NCI-H69 (cell line): ENCODE measurements at regions not wholly inside any gene's neighbourhood (a gene's known extent, or its start where the extent isn't known, plus 50 kb on each side); places are given as distances from the start of the nearest gene placed in this dataset.
"Not testable (repeated sequence)": the region's sequence is repeated elsewhere in the genome, so short reads cannot be mapped to it uniquely, and the experiment has no call there.

Source experiments
- DNase-seq: peaks from one replicate; lab custom pipeline; 2025; lab: John Stamatoyannopoulos, UW

- no peak for DNase-seq
Observed at GRCh38 chr1:186775881-186776560, 52.7 kb upstream of the PLA2G4A start.

GRCh38 chr1:186775036-186775435 lies 53.7 kb upstream of the PLA2G4A start:
- DNase-seq, result no peak

- no peak for DNase-seq
Observed at GRCh38 chr1:186772228-186772627, 56.5 kb upstream of the PLA2G4A start.

- DNase-seq, result no peak
Observed at GRCh38 chr1:186770421-186770820, 58.3 kb upstream of the PLA2G4A start.

GRCh38 chr1:186768906-186769305 lies 59.8 kb upstream of the PLA2G4A start:
- peak; percentile 5 for DNase-seq

GRCh38 chr1:186765446-186765845 lies 63.3 kb upstream of the PLA2G4A start:
- no peak for DNase-seq

- DNase-seq, result no peak
Observed at GRCh38 chr1:186763107-186763506, 65.6 kb upstream of the PLA2G4A start.

- no peak for DNase-seq
Observed at GRCh38 chr1:186762653-186763052, 66.1 kb upstream of the PLA2G4A start.

GRCh38 chr1:186761358-186761757 lies 67.4 kb upstream of the PLA2G4A start:
- no peak for DNase-seq

- no peak for DNase-seq
Observed at GRCh38 chr1:186760446-186760845, 68.3 kb upstream of the PLA2G4A start.

GRCh38 chr1:186758896-186759606 lies 69.7 kb upstream of the PLA2G4A start:
- not testable (repeated sequence) for DNase-seq

- no peak for DNase-seq
Observed at GRCh38 chr1:186757851-186758250, 70.9 kb upstream of the PLA2G4A start.

- DNase-seq, result no peak
Observed at GRCh38 chr1:186754542-186755145, 74.1 kb upstream of the PLA2G4A start.

- DNase-seq, result no peak
Observed at GRCh38 chr1:186753241-186753640, 73.0 kb upstream of the PTGS2 start.

- no peak for DNase-seq
Observed at GRCh38 chr1:186750257-186750656, 70.0 kb upstream of the PTGS2 start.

- no peak for DNase-seq
Observed at GRCh38 chr1:186749820-186750219, 69.6 kb upstream of the PTGS2 start.

GRCh38 chr1:186747661-186748060 lies 67.4 kb upstream of the PTGS2 start:
- no peak for DNase-seq

- DNase-seq, result no peak
Observed at GRCh38 chr1:186745531-186746146, 65.4 kb upstream of the PTGS2 start.

- DNase-seq, result peak; percentile 47
Observed at GRCh38 chr1:186741640-186742039, 61.4 kb upstream of the PTGS2 start.

GRCh38 chr1:186740324-186740723 lies 60.1 kb upstream of the PTGS2 start:
- DNase-seq, result no peak

GRCh38 chr1:186739515-186739914 lies 59.3 kb upstream of the PTGS2 start:
- DNase-seq, result no peak

- DNase-seq, result no peak
Observed at GRCh38 chr1:186738926-186739325, 58.7 kb upstream of the PTGS2 start.
